MM.1S (cell line): ENCODE measurements at regions not wholly inside any gene's neighbourhood (a gene's known extent, or its start where the extent isn't known, plus 50 kb on each side); places are given as distances from the start of the nearest gene placed in this dataset.

Source experiments
- EZH2 ChIP-seq: fragments of 300-600 bp; sonication (generic); optimal IDR thresholded peaks from 2 replicates; pipeline ENCODE3; 2017; ENCODE audit warnings: low read depth, mild to moderate bottlenecking, antibody characterized with exemption, low read length, mixed read lengths
- TF ChIP-seq, protein P1 (sequence below): fragments of 300-600 bp; sonication (generic); IDR thresholded peaks from 2 replicates; pipeline ENCODE4 v1.5.1; 2016; ENCODE audit warnings: antibody characterized with exemption, low read length, mixed read lengths

DNA sequence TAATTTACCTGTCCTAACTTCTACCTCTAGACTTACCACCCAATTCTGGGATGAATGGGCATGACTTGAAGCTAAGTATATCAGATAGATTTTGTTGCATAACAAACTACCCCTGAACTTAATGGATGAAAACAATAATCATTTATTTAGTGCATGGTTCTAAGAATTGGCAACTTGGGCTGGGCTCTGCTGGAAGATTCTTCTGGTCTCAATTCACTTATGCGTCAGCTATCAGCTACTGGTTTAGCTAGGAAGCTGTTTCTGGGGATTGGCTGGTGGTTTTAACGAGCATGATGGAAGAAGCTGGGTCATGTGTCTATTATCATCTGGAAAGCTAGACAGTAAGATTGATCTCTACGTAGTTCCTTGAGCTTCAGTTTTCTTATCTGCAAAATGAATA lies 77.3 kb upstream of the LMCD1 start:
- TF ChIP-seq EZH2 = no peak
- TF ChIP-seq, protein P1, sequence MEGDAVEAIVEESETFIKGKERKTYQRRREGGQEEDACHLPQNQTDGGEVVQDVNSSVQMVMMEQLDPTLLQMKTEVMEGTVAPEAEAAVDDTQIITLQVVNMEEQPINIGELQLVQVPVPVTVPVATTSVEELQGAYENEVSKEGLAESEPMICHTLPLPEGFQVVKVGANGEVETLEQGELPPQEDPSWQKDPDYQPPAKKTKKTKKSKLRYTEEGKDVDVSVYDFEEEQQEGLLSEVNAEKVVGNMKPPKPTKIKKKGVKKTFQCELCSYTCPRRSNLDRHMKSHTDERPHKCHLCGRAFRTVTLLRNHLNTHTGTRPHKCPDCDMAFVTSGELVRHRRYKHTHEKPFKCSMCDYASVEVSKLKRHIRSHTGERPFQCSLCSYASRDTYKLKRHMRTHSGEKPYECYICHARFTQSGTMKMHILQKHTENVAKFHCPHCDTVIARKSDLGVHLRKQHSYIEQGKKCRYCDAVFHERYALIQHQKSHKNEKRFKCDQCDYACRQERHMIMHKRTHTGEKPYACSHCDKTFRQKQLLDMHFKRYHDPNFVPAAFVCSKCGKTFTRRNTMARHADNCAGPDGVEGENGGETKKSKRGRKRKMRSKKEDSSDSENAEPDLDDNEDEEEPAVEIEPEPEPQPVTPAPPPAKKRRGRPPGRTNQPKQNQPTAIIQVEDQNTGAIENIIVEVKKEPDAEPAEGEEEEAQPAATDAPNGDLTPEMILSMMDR = no peak
